ENCODE measurements at regions not wholly inside any gene's neighbourhood (a gene's known extent, or its start where the extent isn't known, plus 50 kb on each side); places are given as distances from the start of the nearest gene placed in this dataset.

DNA sequence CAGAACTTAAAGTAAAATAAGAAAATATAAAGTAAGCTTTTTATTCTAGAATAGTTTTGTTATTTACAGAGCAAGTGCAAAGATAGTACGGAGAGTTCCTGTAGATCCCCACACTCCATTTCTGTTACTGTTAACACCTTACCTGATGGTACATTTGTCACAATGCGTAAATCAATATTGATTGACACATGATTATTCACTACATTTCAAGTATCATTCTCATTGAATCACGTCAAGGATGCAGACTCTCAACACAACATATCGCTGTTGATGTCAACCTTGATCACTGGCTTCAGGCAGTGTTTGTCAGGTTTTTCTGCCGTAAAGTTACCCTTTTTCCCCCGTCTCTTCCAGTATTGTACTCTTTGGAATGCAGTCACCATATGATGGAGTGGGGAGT lies 64.2 kb upstream of the WSCD1 start:
- no peak for DNase-seq (ENCODE audit: low spot score)
- H3K27ac ChIP-seq: no peak overlapping the region
- TF ChIP-seq, protein P1, sequence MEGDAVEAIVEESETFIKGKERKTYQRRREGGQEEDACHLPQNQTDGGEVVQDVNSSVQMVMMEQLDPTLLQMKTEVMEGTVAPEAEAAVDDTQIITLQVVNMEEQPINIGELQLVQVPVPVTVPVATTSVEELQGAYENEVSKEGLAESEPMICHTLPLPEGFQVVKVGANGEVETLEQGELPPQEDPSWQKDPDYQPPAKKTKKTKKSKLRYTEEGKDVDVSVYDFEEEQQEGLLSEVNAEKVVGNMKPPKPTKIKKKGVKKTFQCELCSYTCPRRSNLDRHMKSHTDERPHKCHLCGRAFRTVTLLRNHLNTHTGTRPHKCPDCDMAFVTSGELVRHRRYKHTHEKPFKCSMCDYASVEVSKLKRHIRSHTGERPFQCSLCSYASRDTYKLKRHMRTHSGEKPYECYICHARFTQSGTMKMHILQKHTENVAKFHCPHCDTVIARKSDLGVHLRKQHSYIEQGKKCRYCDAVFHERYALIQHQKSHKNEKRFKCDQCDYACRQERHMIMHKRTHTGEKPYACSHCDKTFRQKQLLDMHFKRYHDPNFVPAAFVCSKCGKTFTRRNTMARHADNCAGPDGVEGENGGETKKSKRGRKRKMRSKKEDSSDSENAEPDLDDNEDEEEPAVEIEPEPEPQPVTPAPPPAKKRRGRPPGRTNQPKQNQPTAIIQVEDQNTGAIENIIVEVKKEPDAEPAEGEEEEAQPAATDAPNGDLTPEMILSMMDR (IDR thresholded peaks at IDR 0.05): no peak
- H3K9me3 ChIP-seq: no peaks in the 10 kb centered on the region
- no peaks in the 10 kb centered on the region for H3K36me3 ChIP-seq
- H3K4me1 ChIP-seq: no peaks in the 10 kb centered on the region
- no peaks in the 10 kb centered on the region for H3K27me3 ChIP-seq
- no peak overlapping the region for H3K4me3 ChIP-seq

GRCh38 chr17:6011206-6011605 lies 59.0 kb upstream of the WSCD1 start:
- Histone ChIP-seq H3K9me3 (no peaks in the 10 kb centered on the region), H3K4me3 (no peak overlapping the region), H3K4me1 (no peaks in the 10 kb centered on the region), H3K27ac (no peak overlapping the region), H3K27me3 (no peaks in the 10 kb centered on the region), H3K36me3 (no peaks in the 10 kb centered on the region)
- TF ChIP-seq, protein P1 (IDR thresholded peaks at IDR 0.05): no peak
- no peak for DNase-seq (ENCODE audit: low spot score)

DNA sequence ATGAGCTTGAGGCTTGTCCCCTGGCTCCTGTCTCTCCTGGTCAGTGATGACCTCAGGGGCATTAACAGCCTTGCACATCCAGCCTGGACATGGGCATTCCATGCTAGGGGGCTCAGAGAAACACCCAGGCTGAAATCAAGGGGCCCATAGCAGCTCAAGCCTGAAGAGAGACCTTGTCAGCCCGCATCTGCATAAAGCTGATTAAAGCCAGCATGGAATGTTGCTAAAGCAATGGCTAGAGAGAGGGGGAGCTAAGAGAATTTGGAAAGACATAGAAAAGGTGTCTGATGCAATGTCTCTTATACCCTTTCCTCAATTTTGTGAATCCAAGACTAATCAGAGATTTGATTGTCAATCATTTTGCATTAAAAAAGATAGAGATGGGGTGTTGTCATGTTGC lies 51.4 kb upstream of the WSCD1 start:
- no peaks in the 10 kb centered on the region for H3K9me3 ChIP-seq
- H3K36me3 ChIP-seq: no peaks in the 10 kb centered on the region
- no peak overlapping the region for H3K27ac ChIP-seq
- H3K4me1 ChIP-seq: no peaks in the 10 kb centered on the region
- TF ChIP-seq, protein P1 (IDR thresholded peaks at IDR 0.05): no peak
- no peaks in the 10 kb centered on the region for H3K27me3 ChIP-seq
- no peak for DNase-seq (ENCODE audit: low spot score)
- H3K4me3 ChIP-seq: no peak overlapping the region

DNA sequence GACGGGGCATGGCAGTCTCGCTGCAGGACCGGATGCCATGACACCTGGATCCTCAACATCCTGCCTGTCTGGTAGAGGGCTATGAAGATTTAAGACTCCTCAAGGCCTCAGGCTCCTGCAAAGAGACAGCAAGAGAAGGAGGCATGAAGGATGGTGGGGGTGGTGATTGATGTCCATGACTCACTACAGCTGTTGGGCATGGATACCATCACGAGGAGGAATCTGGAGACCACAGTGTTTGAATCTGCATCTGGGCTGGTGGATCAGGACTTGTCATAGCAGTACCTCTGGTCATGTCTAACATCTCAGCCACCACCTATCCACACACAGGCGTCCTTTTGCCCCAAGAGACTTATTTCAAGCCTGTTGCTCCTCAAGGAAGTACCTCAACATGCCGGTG lies 50.2 kb upstream of the WSCD1 start:
- Histone ChIP-seq H3K27me3 (no peaks in the 10 kb centered on the region), H3K4me3 (no peak overlapping the region), H3K4me1 (no peaks in the 10 kb centered on the region), H3K9me3 (no peaks in the 10 kb centered on the region), H3K27ac (no peak overlapping the region), H3K36me3 (no peaks in the 10 kb centered on the region)
- TF ChIP-seq, protein P1 (IDR thresholded peaks at IDR 0.05): no peak
- no peak for DNase-seq (ENCODE audit: low spot score)

GRCh38 chr17:6020376-6021010 lies 49.7 kb upstream of the WSCD1 start:
- TF ChIP-seq, protein P1 (IDR thresholded peaks at IDR 0.05): no peak
- Histone ChIP-seq H3K4me3 (no peak overlapping the region), H3K27ac (no peak overlapping the region), H3K9me3 (no peaks in the 10 kb centered on the region), H3K27me3 (no peaks in the 10 kb centered on the region), H3K4me1 (no peaks in the 10 kb centered on the region), H3K36me3 (no peaks in the 10 kb centered on the region)
- DNase-seq (ENCODE audit: low spot score): no peak

Data from right atrium auricular region (tissue), 2 donors.